Liver (tissue), 8 donors: ENCODE measurements at regions not wholly inside any gene's neighbourhood (a gene's known extent, or its start where the extent isn't known, plus 50 kb on each side); places are given as distances from the start of the nearest gene placed in this dataset.

Experiments
- DNase-seq: peaks from one replicate; pipeline ENCODE4 v3.0.0-alpha.2; 2017; ENCODE audit warnings: low spot score
- H3K27ac ChIP-seq, 2 donors: one replicate each; pipeline ENCODE4 v1.7.0; 2013; ENCODE audit warnings: inconsistent platforms in 2 of 2, low read length in 2 of 2, control low read depth in 1 of 2, low read depth in 1 of 2, mild to moderate bottlenecking in 1 of 2
- H3K27me3 ChIP-seq, 4 donors: one replicate each; pipeline versions ENCODE4 v1.6.1 to v1.7.0; 2013; ENCODE audit warnings: low read length in 3 of 4, inconsistent platforms in 1 of 4, mild to moderate bottlenecking in 1 of 4, moderate library complexity in 1 of 4; ENCODE audit not compliant: control insufficient read depth in 4 of 4, insufficient read depth in 4 of 4
- H3K36me3 ChIP-seq, 4 donors: one replicate each; pipeline versions ENCODE4 v1.6.1 to v1.7.0; 2013; ENCODE audit warnings: low read length in 3 of 4, mild to moderate bottlenecking in 3 of 4, low read depth in 1 of 4, moderate library complexity in 1 of 4; ENCODE audit not compliant: control insufficient read depth in 4 of 4, insufficient read depth in 3 of 4
- H3K4me1 ChIP-seq, 4 donors: one replicate each; pipeline versions ENCODE4 v1.6.1 to v1.7.0; 2013; ENCODE audit warnings: low read length in 3 of 4, mild to moderate bottlenecking in 3 of 4, moderate library complexity in 1 of 4; ENCODE audit not compliant: control insufficient read depth in 4 of 4, insufficient read depth in 4 of 4
- H3K4me3 ChIP-seq, 3 donors: one replicate each; pipeline versions ENCODE4 v1.6.1 to v1.7.0; 2013; ENCODE audit warnings: low read length in 3 of 3, control low read depth in 1 of 3, low read depth in 1 of 3, mild to moderate bottlenecking in 1 of 3
- H3K9ac ChIP-seq, 2 donors: one replicate each; pipeline ENCODE4 v1.7.0; 2013; ENCODE audit warnings: low read length in 2 of 2, mild to moderate bottlenecking in 2 of 2, moderate library complexity in 2 of 2, control low read depth in 1 of 2, low read depth in 1 of 2
- H3K9me3 ChIP-seq, 4 donors: one replicate each; pipeline versions ENCODE4 v1.6.1 to v1.7.0; 2013; ENCODE audit warnings: low read length in 3 of 4; ENCODE audit not compliant: control insufficient read depth in 4 of 4
- EGR1 ChIP-seq, 2 donors: IDR thresholded peaks; 2 replicates each; pipeline ENCODE4 v1.6.1; 2016 to 2018; ENCODE audit warnings: antibody characterized with exemption in 2 of 2, low read depth in 2 of 2
- FOXA1 ChIP-seq: IDR thresholded peaks from 2 replicates; pipeline ENCODE4 v1.6.1; 2016; ENCODE audit warnings: antibody characterized with exemption
- FOXA2 ChIP-seq: IDR thresholded peaks from 2 replicates; pipeline ENCODE4 v1.6.1; 2016; ENCODE audit warnings: antibody characterized with exemption
- GABPA ChIP-seq, 2 donors: IDR thresholded peaks in 1 of 2; conservative IDR thresholded peaks in 1 of 2; 2 replicates each; pipeline ENCODE4 v1.6.1; 2016; ENCODE audit warnings: antibody characterized with exemption in 2 of 2, mild to moderate bottlenecking in 1 of 2, moderate library complexity in 1 of 2
- HNF4A ChIP-seq, 2 donors: conservative IDR thresholded peaks; 2 replicates each; pipeline ENCODE4 v1.6.1; 2016; ENCODE audit warnings: antibody characterized with exemption in 2 of 2, mild to moderate bottlenecking in 2 of 2
- HNF4G ChIP-seq: IDR thresholded peaks from 2 replicates; pipeline ENCODE4 v1.6.1; 2016; ENCODE audit warnings: antibody characterized with exemption
- JUND ChIP-seq, 2 donors: IDR thresholded peaks; 2 replicates each; pipeline ENCODE4 v1.6.1; 2016; ENCODE audit warnings: antibody characterized with exemption in 2 of 2
- NR2F2 ChIP-seq: IDR thresholded peaks from 2 replicates; pipeline ENCODE4 v1.6.1; 2016; ENCODE audit warnings: antibody characterized with exemption
- RAD21 ChIP-seq, 2 donors: IDR thresholded peaks; 2 replicates each; pipeline ENCODE4 v1.6.1; 2016; ENCODE audit warnings: antibody characterized with exemption in 2 of 2, mild to moderate bottlenecking in 2 of 2
- RXRA ChIP-seq, 2 donors: IDR thresholded peaks; 2 replicates each; pipeline ENCODE4 v1.6.1; 2017 to 2018; ENCODE audit warnings: antibody characterized with exemption in 2 of 2, mild to moderate bottlenecking in 1 of 2
- SP1 ChIP-seq: IDR thresholded peaks from 2 replicates; pipeline ENCODE4 v1.6.1; 2018; ENCODE audit warnings: antibody characterized with exemption, mild to moderate bottlenecking
- YY1 ChIP-seq: IDR thresholded peaks from 2 replicates; pipeline ENCODE4 v1.6.1; 2016; ENCODE audit warnings: antibody characterized with exemption, mild to moderate bottlenecking
- WGBS: extraction: QIAGEN DNeasy Blood & Tissue Kit; methylation state at CpG from one replicate; pipeline ENCODE4 v1.1.7; 2013; 5-methylcytosine and 5-hydroxymethylcytosine counted together
- TF ChIP-seq, protein P1 (sequence below): IDR thresholded peaks from 2 replicates; pipeline ENCODE4 v1.6.1; 2016; ENCODE audit warnings: antibody characterized with exemption
- TF ChIP-seq, protein P2 (sequence below): IDR thresholded peaks from 2 replicates; pipeline ENCODE4 v1.6.1; 2016; ENCODE audit warnings: antibody characterized with exemption
- TF ChIP-seq, protein P3 (sequence below): fragments of 150-350 bp; IDR thresholded peaks from 2 replicates; pipeline ENCODE4 v1.5.1; 2017; ENCODE audit warnings: improper control_type of control experiment, low read depth, low read length; ENCODE audit not compliant: missing input control
- TF ChIP-seq, protein P4 (sequence below): IDR thresholded peaks from 2 replicates; pipeline ENCODE4 v1.6.1; 2016; ENCODE audit warnings: antibody characterized with exemption
- TF ChIP-seq, protein P5 (sequence below): IDR thresholded peaks from 2 replicates; pipeline ENCODE4 v1.6.1; 2016; ENCODE audit warnings: antibody characterized with exemption, mild to moderate bottlenecking
- donor health status: healthy.
- donor health status: healthy.
- donor health status: healthy.
- donor health status: healthy.
- donor health status: healthy.

DNA sequence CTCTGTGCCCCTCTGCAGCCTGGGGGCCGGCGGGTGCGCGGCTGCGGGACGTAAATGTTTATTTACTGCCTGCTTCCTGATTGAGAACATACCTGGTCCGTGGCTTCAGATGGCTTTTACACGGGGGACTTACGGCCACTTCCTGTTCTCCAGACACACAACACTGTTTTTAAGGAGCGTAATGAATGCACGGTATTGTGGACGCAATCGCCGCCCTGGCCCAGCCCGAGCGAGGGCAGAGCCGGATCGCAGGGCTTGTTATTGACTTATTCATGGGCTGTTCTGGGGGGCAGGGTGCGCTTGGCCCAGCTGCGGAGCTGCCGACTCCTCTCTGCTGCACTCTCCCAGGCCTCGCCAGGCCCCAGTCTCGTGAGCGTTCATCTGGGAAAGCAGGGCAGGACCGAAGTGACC, 52.8 kb upstream of the ACTRT2 start:
- TF ChIP-seq, protein P1, sequence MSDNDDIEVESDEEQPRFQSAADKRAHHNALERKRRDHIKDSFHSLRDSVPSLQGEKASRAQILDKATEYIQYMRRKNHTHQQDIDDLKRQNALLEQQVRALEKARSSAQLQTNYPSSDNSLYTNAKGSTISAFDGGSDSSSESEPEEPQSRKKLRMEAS = no peak
- TF ChIP-seq EGR1 (IDR thresholded peaks at IDR 0.05; ENCODE audit: low read depth in 2 of 2) (no peak), FOXA2 (no peak), HNF4G (no peak), YY1 (no peak), GABPA (IDR thresholded peaks at IDR 0.05 in 1 of 2, conservative IDR thresholded peaks at IDR 0.05 in 1 of 2) (no peak), FOXA1 (no peak), JUND (IDR thresholded peaks at IDR 0.05) (no peak), HNF4A (conservative IDR thresholded peaks at IDR 0.05) (no peak)
- TF ChIP-seq, protein P2, sequence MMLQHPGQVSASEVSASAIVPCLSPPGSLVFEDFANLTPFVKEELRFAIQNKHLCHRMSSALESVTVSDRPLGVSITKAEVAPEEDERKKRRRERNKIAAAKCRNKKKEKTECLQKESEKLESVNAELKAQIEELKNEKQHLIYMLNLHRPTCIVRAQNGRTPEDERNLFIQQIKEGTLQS = no peak
- TF ChIP-seq, protein P3, sequence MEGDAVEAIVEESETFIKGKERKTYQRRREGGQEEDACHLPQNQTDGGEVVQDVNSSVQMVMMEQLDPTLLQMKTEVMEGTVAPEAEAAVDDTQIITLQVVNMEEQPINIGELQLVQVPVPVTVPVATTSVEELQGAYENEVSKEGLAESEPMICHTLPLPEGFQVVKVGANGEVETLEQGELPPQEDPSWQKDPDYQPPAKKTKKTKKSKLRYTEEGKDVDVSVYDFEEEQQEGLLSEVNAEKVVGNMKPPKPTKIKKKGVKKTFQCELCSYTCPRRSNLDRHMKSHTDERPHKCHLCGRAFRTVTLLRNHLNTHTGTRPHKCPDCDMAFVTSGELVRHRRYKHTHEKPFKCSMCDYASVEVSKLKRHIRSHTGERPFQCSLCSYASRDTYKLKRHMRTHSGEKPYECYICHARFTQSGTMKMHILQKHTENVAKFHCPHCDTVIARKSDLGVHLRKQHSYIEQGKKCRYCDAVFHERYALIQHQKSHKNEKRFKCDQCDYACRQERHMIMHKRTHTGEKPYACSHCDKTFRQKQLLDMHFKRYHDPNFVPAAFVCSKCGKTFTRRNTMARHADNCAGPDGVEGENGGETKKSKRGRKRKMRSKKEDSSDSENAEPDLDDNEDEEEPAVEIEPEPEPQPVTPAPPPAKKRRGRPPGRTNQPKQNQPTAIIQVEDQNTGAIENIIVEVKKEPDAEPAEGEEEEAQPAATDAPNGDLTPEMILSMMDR = no peak
- TF ChIP-seq, protein P4, sequence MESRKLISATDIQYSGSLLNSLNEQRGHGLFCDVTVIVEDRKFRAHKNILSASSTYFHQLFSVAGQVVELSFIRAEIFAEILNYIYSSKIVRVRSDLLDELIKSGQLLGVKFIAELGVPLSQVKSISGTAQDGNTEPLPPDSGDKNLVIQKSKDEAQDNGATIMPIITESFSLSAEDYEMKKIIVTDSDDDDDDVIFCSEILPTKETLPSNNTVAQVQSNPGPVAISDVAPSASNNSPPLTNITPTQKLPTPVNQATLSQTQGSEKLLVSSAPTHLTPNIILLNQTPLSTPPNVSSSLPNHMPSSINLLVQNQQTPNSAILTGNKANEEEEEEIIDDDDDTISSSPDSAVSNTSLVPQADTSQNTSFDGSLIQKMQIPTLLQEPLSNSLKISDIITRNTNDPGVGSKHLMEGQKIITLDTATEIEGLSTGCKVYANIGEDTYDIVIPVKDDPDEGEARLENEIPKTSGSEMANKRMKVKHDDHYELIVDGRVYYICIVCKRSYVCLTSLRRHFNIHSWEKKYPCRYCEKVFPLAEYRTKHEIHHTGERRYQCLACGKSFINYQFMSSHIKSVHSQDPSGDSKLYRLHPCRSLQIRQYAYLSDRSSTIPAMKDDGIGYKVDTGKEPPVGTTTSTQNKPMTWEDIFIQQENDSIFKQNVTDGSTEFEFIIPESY = no peak
- H3K27ac ChIP-seq = no peak overlapping the region

DNA sequence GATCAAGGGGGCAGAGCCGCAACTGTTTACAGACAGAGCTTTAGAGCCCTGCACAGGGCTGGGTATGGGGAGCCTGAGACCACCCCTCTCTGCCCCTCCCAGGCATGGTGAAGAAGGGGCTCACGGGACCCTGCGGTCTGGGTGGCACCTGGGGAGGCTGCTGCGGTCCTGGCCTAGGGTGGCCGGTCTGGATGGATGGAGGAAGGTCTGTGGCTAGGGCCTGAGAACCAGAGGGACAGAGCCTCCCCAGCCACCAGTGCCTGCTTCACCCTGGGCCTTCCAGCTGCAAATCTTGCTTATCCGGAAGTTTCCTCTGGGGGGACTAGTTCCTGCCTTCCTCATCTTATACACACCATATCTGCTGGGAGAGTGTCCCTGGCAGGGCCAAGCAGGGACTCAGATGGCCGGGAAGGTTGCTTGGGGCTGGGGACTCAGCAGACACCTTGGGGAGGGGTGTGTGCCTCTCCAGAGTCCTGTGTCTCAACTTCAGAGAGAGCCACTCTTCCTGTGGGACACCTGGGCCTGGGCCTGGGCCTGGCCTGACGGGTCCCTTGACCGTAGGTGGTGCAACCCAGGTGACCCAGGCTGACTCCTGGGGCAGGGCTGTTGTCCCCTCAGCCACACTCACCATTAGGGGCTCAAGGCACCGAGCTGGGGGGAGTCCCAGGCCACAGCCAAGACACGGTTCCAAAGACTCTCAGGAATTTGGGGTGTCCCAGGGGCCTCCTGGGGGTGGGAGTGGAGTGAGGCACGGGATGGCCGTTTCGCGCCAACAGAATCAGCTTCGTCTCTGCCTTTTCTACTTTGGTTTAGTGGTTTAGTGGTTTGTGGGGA, 52.0 kb upstream of the ACTRT2 start:
- DNase-seq = no peak
- no peak overlapping the region for H3K9ac ChIP-seq
- WGBS = 84% methylated on average over 16 of the region's 16 CpGs
- TF ChIP-seq, protein P1 = no peak
- TF ChIP-seq, protein P3 = no peak
- TF ChIP-seq YY1 (no peak), RXRA (IDR thresholded peaks at IDR 0.05) (no peak), FOXA2 (no peak), SP1 (no peak), NR2F2 (no peak), EGR1 (IDR thresholded peaks at IDR 0.05; ENCODE audit: low read depth in 2 of 2) (no peak), HNF4A (conservative IDR thresholded peaks at IDR 0.05) (no peak), RAD21 (IDR thresholded peaks at IDR 0.05) (no peak), HNF4G (no peak), JUND (IDR thresholded peaks at IDR 0.05) (no peak), FOXA1 (no peak), GABPA (IDR thresholded peaks at IDR 0.05 in 1 of 2, conservative IDR thresholded peaks at IDR 0.05 in 1 of 2) (no peak)
- TF ChIP-seq, protein P2 = no peak
- TF ChIP-seq, protein P5, sequence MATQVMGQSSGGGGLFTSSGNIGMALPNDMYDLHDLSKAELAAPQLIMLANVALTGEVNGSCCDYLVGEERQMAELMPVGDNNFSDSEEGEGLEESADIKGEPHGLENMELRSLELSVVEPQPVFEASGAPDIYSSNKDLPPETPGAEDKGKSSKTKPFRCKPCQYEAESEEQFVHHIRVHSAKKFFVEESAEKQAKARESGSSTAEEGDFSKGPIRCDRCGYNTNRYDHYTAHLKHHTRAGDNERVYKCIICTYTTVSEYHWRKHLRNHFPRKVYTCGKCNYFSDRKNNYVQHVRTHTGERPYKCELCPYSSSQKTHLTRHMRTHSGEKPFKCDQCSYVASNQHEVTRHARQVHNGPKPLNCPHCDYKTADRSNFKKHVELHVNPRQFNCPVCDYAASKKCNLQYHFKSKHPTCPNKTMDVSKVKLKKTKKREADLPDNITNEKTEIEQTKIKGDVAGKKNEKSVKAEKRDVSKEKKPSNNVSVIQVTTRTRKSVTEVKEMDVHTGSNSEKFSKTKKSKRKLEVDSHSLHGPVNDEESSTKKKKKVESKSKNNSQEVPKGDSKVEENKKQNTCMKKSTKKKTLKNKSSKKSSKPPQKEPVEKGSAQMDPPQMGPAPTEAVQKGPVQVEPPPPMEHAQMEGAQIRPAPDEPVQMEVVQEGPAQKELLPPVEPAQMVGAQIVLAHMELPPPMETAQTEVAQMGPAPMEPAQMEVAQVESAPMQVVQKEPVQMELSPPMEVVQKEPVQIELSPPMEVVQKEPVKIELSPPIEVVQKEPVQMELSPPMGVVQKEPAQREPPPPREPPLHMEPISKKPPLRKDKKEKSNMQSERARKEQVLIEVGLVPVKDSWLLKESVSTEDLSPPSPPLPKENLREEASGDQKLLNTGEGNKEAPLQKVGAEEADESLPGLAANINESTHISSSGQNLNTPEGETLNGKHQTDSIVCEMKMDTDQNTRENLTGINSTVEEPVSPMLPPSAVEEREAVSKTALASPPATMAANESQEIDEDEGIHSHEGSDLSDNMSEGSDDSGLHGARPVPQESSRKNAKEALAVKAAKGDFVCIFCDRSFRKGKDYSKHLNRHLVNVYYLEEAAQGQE = no peak

More for the DNA sequence above, 52.8 kb upstream of the ACTRT2 start:
- Histone ChIP-seq H3K36me3 (no peaks in the 10 kb centered on the region), H3K4me3 (no peak overlapping the region), H3K27me3 (no peaks in the 10 kb centered on the region), H3K9me3 (peaks cover 0 to 3% (median 0%) of the 10 kb centered on the region in 4 donors), H3K9ac (no peak overlapping the region), H3K4me1 (no peaks in the 10 kb centered on the region)
- 20% methylated on average over 25 of the region's 25 CpGs for WGBS
- DNase-seq = no peak

More for the DNA sequence above, 52.0 kb upstream of the ACTRT2 start:
- Histone ChIP-seq H3K27me3 (no peaks in the 10 kb centered on the region), H3K27ac (no peak overlapping the region), H3K36me3 (no peaks in the 10 kb centered on the region), H3K4me1 (no peaks in the 10 kb centered on the region), H3K9me3 (peaks cover 0 to 3% (median 0%) of the 10 kb centered on the region in 4 donors), H3K4me3 (no peak overlapping the region)
